HG02981 (cell line): ENCODE measurements at regions not wholly inside any gene's neighbourhood (a gene's known extent, or its start where the extent isn't known, plus 50 kb on each side); places are given as distances from the start of the nearest gene placed in this dataset.
"Not testable (repeated sequence)": the region's sequence is repeated elsewhere in the genome, so short reads cannot be mapped to it uniquely, and the experiment has no call there.

ENCODE experiments used
- ATAC-seq: cut with Tn5 transposase; IDR thresholded peaks from one replicate; pipeline ENCODE4 v1.9.1; 2021; ENCODE audit warnings: mild to moderate bottlenecking, moderate library complexity; ENCODE audit not compliant: unreplicated experiment

DNA sequence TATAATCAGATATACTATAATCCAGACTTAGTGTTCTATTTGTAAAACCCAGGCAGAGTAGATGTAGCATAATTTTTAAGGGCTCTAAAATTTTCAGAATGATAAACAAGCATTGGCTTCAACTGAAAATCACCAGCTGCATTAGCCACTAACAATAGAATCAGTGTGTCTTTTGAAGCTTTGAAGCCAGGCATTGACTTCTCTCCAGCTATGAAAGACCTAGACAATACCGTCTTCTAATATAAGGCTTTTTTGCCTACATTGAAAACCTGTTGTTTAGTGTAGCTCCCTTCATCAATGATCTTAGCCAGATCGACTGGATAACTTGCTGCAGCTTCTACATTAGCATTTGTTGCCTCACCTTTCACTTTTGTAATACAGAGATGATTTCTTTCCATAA is 1877.3 kb upstream of the ACO1 start:
- no peak for ATAC-seq

DNA sequence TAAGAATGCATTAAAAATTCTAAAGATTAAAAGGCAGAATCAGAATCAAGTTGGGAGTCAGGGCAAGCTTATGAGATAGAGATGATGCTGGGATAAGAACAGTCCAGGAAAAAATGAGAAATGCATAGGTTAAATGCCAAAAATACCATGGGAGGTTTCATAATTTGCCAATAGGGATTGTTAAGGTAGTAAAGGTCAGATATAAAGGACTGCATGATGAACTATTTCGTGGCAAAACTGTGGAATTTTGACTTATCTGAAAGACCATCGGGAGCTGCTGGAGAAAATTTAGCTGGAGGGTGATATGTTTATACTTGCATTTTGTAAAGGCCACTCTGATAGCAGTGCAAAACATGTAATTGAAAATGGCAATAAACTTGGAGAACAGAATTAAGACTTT is 1872.8 kb upstream of the ACO1 start:
- no peak for ATAC-seq

DNA sequence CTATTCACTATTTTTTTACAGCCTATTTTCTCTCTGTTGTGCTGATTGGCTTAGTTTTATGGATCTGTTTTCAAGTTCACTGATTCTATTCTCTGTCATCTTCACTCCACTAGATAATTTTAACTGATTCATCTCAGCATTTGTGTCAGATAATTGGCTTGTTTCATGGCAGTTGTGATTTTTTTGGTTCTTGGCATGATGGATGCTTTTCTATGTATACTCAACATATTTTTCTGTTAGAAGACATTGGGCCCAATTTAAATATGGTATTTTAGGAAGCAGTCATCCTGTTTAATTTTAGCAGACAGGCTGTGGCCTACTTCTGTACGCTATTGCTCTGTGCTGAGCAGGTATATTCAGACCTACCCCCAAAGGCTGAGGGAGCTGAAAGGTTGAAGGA is 1865.3 kb upstream of the ACO1 start:
- no peak for ATAC-seq

DNA sequence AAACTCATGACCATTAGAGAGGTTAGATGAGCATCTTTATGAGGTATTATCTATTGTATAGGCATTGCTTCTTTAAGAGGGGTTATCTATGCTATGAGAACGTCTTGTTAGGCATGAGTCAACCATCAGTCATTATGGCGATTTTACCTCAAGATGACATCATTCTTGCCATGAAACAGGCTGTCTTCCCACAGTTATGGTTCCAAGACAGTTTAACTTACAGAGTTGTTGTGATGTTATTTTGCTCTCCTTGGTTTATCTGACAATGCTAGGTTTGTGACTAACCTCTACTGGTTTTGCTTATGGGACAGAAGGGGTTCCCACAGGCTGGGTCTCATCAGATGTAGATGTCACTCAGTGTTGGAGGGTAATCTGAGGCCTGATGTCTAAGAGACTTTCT is 1864.7 kb upstream of the ACO1 start:
- no peak for ATAC-seq

DNA sequence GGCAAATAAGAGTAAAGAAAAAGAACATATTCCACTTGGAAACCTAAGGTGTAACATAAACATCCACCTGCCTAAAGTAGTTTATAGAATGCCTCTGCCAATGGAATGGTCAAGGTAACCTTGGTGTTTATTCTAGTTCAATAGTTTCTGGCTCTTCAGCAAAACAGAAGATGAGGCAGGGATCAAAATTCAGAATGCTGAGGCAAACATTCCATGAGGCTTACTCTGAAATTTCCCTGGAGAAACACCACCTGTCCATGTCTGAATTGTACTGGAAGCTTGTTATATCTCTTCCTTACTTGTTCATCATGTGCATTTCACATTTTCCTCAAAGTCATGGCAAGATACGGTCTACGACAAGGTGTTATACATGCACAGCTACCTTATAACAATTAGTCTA is 1862.4 kb upstream of the ACO1 start:
- ATAC-seq, result no peak

DNA sequence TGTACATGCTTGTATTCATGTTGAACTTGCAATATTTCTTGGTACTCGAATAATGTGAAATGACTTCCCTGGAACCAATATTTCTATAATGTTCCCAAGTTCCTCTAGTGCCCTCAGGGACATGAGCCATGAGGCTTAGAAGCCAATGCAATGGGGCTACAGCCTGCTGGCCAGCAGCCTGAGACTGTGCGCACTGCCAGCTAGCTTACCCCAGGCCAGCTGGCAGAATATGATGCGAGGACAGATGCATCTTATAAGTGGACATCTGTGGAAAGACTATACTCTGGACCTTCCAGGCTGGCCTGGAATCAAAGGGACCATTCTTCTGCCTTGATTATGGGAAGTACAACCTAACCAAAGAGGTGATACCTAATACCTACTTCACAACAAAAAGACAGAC is 1862.0 kb upstream of the ACO1 start:
- ATAC-seq, result no peak

DNA sequence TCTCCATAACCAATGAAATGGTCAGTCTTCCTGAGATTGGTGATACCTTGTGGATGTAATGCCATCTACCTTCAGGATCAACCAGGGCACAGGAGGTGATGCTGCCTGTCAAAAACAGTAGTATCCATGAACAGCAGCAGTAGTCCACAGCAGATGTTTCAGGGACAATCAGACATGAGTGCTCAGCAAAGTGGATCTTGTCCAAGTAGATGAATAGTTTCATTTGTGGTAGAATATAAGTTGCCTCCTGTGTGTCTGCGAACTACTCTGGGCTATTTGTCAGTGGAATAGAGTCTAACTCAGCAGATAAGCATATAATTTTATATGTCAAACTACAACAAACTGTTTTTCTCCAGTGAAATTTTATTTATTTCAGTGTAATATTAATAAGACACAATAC is 1860.1 kb upstream of the ACO1 start:
- ATAC-seq, result no peak

DNA sequence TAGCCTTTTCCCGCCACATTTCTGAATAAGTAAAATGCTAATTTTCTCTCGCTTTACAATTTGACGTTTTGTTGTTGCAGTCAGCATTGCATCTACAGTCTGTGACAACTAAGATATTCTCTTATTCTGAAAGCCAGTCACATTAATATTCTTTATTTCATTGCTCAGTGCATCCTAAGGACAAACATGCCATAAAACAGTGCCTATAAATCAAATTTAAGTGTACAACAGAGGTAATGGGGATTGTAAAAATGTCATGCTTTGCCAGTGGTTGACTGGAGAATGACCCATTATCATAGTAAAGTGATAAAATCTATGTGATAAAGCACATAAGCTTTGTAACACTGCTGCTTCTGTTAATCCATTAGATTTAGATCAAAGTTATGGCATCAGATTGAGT is 1850.0 kb upstream of the ACO1 start:
- no peak for ATAC-seq

DNA sequence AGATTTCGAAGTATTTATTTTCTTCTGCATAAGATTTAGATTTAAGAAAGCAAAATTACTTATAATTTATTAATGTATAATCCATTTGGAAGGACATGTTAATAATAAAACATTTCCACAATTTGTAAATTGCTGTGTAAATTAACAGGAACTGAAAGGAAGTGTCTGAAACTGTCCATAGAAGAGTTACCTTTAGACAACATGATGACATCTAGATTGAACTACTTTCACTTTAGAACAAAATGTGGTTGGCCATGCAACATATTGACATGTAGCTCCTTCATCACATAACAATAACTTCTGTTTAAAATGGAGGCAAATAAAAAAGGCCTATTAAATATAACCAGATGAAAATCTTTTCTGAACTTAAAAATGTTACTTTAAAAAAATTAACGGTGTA is 1849.5 kb upstream of the ACO1 start:
- no peak for ATAC-seq

DNA sequence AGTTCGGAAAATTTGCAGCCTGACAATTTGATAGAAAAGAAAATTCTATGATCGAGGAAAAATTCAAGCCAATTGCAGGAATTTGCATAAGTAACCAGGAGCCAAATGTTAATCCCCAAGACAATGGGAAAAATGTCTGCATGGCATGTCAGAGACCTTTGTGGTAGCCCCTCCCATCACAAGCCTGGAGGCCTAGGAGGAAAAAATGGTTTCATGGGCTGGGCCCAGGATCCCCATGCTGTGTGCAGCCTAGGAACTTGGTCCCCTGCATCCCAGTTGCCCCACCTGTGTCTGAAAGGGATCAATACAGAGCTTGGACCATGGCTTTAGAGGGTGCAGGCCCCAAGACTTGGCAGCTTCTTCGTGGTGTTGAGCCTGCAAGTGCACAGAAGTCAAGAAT is 1847.9 kb upstream of the ACO1 start:
- ATAC-seq, result no peak

DNA sequence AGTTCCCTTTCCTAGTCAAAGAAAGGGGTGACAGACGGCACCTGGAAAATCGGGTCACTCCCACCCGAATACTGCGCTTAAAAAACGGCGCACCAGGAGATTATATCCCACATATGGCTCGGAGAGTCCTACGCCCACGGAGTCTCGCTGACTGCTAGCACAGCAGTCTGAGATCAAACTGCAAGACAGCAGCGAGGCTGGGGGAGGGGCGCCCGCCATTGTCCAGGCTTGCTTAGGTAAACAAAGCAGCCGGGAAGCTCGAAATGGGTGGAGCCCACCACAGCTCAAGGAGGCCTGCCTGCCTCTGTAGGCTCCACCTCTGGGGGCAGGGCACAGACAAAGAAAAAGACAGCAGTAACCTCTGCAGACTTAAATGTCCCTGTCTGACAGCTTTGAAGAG is 1844.7 kb upstream of the ACO1 start:
- not testable (repeated sequence) for ATAC-seq

DNA sequence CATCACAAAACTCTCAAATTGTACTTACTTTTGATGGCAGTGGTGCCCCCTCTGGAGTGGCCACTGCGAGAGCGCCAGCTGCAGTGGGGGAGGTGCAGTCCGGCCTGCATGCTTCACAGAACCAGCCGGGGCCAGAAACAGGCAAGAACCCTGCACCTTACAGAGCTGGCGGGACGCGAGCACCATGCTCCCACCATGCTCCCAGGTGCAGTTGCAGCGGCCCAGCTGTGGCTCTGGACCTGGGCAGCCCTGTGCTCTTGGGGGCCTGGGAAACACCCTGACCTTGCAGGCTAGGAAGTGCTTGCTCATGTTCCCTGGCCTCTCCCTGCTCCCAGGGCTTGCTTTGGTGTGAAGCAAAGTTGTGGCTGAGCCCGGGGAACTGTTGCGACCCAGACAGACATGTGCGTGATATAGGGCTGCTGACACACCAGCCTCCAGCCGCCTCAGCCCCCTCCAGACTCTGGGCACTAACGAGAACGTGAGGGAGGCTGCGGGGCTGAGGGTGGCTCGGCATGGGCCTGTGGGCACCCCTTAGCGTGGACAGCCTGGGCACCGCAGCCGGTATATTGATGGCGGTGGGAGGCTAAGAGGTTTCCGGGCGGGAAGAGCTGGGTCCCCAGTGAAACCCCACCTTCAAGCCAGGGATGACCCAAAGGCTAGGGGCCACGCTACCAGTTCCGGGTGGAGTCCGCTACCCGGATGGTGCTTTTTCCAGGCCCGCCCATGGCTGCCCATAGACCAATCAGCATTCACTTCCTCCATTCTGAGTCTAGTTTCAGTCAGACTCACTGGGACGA is 1809.9 kb upstream of the ACO1 start:
- no peak for ATAC-seq

DNA sequence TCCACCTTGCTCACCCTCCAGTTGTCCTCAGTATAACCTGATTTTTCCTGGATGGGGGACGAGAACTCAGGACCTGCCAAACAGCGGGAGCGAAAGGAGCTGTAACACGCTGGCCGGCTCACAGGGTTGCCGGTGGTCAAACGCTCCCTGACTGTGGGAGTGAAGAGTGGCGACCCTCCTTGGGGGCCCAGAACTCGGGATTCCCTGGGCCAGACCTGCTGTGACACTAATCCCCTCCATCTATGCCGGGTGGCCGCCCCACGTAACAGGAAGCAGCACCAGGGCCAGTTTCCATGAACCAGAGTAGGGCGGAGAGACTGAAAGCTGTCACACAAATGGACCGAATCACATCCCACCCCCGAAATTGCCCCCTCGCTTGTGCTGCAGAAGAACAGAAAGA is 1809.2 kb upstream of the ACO1 start:
- no peak for ATAC-seq

DNA sequence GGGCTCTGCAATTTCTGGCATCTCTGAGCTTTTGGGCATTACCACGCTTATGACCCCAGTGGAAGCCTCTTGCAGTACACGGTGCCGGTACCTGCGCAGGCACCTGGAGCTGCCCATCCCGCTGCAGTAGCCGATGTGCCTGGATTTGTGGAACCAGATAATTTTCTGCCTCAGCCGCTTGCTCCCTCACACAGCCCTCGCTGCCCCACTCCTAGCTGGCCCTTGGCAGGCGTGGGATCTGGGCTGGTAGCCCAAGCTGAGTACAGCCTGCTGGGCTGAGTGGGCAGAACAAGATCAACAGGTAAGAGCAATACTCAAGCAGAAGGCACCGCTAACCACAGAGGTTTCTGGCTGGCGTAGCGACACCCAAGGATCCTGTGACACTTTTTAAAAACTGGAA is 1808.8 kb upstream of the ACO1 start:
- ATAC-seq, result no peak

DNA sequence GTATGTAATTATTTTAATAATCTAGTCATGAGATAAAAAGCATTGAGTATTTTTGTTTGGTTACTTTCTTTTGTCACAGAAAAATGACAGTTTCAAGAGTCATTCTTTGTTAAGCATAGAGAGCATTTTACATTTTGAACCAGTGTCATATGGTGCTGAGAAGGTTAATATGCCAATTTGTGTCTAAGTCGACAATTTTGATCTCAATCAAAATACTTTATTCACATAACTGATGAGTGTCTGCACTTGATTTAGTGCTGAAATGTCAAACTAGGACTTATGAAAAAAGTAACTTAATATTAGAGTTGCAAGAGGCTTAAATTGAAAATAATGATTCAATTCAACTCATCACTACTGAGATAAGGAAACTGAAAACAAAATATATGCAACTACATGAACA is 1804.6 kb upstream of the ACO1 start:
- ATAC-seq, result no peak

DNA sequence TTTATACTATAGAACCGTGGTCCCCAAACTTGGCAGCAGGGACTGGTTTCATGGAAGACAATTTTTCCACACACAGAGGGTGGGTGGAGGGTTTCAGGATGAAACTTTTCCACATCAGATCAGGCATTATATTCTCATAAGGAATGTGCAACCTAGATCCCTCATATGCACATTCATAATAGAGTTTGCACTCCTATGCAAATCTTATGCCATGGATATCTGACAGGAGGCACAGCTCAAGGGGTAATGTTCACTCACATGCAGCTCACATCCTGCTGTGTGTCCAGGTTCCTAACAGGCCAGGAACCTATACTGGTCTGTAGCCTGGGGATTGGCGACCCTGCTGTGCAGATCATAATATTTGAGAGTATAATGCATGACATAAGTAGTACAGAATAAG is 1802.2 kb upstream of the ACO1 start:
- ATAC-seq, result no peak

DNA sequence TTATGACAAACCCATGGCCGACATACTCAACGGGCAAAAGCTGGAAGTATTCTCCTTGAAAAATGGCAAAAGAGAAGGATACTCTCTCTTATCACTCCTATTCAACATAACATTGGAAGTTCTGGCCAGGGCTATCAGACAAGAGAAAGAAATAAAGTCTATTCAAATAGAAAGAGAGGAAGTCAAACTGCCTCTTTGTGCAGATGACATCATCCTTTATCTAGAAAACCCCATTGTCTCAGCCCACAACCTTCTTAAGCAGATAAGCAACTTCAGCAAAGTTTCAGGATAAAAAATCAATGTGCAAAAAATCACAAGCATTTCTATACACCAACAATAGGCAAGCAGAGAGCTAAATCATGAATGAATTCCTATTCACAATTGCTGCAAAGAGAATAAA is 1799.9 kb upstream of the ACO1 start:
- no peak for ATAC-seq

DNA sequence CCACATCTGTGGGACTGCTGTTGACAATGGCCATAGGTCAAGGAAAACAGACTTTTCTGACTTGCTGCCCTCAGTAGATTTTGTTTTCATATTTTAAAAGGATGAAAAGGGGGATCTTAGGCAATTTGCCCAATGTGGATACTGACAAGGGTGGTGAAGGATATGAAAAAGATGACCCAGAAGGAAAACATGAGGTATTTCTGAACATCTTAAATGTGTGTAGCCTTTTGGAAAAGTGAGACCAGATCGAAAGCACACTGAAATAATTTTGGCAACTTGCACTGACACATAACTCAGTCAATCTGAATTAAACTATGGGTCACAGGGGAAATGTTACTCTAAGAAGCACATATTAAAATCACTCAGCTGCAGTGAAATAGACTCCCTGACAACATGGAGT is 1793.0 kb upstream of the ACO1 start:
- ATAC-seq, result no peak

DNA sequence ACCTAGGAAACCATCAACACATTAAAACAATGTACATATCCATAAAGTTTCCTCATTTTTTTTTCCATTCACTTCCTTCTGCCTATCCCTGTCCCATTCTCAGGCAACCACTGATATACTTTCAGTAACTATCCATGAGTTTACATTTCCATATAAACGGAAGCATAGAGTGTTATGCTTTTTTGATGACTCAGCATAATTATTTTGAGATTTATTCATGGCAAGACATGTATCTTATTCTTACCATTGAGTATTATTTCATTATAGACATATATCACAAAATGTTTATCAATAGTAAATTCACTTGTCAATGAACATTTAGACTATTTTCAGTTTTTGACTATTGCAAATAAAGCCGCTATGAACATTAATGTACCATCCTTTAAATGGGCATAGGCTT is 1786.8 kb upstream of the ACO1 start:
- no peak for ATAC-seq

DNA sequence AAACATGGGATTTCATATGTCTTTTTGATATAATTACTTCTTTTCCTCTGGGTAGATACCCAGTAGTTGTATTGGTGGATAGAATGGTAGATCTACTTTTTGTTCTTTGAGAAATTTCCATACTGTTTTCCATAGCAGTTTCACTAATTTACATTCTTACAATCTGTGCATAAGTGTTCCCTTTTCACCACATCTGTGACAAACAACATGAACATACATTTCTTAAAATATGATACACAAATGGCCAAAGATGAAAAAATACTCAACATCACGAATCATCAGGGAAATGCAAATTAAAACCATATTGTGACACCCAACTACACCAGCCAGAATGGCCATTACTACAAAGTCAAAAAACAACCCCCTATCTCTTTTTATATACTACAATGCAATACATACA is 1778.5 kb upstream of the ACO1 start:
- ATAC-seq, result no peak

DNA sequence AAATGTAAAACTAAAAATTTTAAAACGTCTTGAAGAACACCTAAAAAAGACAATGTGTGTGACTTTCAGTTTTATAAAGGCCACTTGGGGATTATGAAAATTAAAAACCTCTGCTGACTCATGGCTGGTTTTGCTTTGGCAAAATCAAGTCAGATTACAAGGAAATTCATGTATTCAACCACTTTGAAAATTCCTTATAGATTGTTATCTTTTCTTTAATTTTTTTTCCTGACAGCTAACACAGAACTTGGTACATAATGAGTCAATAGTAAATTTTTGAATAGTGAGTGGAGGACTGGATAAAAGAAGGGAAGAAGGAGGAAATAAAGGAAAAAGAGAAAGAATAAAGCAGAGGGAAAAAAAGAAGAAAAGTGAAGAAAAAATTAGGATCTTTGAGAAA is 1774.7 kb upstream of the ACO1 start:
- ATAC-seq, result no peak

DNA sequence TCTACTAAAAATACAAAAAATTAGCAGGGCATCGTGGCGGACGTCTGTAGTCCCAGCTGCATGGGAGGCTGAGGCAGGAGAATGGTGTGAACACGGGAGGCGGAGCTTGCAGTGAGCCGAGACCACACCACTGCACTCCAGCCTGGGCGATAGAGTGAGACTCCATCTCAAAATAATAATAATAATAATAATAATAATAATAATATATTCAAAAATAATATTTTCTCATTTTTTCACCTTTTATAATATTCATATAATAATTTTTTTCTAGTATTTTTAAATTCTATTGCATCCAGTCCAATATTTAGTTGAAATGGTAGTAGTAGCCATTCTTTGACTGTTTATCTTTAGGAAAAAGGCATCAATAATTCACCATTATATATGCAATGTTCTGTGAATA is 1767.7 kb upstream of the ACO1 start:
- not testable (repeated sequence) for ATAC-seq

DNA sequence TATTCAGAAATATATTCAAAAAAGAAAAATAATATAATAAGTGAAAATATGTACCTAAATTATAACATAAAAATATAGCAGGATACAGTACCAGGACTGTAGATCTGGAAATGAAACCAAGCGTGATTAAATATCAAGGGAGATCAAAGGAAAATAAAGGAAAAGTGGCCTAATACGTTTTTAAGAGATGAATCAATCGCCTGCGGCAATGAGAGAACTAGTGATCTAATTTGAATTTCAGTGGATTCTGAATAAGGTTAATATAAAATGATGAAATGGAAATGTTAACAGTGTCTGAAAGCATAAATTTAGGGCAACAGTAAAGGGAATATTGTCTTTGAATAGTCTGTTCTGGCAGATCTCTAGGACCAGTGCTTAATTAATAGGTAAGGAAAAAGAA is 1761.9 kb upstream of the ACO1 start:
- no peak for ATAC-seq
